Epithelial cell of esophagus (primary cell): ENCODE measurements at regions not wholly inside any gene's neighbourhood (a gene's known extent, or its start where the extent isn't known, plus 50 kb on each side); places are given as distances from the start of the nearest gene placed in this dataset.

Experiments used
- DNase-seq: peaks from one replicate; pipeline ENCODE4 v3.0.0; 2010; ENCODE audit warnings: low read depth
- H3K4me3 ChIP-seq: 2 replicates; pipeline ENCODE4 v1.5.1; 2011; ENCODE audit warnings: mild to moderate bottlenecking, low read length, control low read depth
- TF ChIP-seq, protein P1 (sequence below): IDR thresholded peaks from 2 replicates; pipeline ENCODE4 v1.5.1; 2011; ENCODE audit warnings: low read depth, mild to moderate bottlenecking, low read length, control low read depth, inconsistent platforms; ENCODE audit not compliant: insufficient read depth; ENCODE audit errors: missing control alignments

DNA sequence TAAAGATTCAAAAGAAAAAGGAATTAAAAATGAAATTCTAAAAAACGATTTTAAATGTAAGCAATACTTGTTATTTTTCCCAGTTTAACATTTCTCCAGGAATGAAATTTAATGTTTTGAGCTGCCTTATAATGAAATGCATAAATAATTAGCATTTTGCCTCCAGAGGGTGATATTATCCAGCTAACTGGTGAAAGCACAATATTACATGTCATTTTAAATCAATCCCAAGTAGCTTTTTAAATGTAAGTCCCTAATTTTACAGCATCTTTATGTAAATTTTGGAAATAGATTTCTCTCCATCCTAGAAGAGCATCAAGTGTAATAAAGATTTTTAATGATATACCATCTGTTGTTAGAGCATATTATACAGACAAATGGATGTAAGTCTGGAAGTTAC, 139.1 kb upstream of the P2RY1 start:
- DNase-seq = no peak
- TF ChIP-seq, protein P1, sequence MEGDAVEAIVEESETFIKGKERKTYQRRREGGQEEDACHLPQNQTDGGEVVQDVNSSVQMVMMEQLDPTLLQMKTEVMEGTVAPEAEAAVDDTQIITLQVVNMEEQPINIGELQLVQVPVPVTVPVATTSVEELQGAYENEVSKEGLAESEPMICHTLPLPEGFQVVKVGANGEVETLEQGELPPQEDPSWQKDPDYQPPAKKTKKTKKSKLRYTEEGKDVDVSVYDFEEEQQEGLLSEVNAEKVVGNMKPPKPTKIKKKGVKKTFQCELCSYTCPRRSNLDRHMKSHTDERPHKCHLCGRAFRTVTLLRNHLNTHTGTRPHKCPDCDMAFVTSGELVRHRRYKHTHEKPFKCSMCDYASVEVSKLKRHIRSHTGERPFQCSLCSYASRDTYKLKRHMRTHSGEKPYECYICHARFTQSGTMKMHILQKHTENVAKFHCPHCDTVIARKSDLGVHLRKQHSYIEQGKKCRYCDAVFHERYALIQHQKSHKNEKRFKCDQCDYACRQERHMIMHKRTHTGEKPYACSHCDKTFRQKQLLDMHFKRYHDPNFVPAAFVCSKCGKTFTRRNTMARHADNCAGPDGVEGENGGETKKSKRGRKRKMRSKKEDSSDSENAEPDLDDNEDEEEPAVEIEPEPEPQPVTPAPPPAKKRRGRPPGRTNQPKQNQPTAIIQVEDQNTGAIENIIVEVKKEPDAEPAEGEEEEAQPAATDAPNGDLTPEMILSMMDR = no peak

DNA sequence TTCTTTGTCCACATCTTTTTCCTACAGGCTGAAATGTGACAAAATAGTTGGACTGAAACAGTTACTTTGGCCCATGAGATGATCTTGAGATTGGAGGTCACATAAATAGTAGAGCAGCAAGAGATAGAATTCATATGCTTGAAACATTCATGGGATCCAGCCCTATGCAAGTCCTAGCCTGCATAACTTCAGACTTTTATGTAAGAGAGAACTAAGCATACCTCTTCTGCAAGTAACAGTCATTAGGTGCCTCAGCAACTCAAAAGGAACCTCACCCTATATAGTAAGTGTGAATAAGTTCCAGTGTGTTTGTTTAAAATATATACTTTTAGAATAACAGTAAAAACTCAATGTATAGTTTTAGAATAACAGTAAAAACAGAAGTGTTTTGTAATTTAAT, 138.0 kb upstream of the P2RY1 start:
- TF ChIP-seq, protein P1 = no peak
- no peak overlapping the region for H3K4me3 ChIP-seq
- DNase-seq = peak; percentile 77

More for the DNA sequence above, 139.1 kb upstream of the P2RY1 start:
- H3K4me3 ChIP-seq = no peak overlapping the region

DNA sequence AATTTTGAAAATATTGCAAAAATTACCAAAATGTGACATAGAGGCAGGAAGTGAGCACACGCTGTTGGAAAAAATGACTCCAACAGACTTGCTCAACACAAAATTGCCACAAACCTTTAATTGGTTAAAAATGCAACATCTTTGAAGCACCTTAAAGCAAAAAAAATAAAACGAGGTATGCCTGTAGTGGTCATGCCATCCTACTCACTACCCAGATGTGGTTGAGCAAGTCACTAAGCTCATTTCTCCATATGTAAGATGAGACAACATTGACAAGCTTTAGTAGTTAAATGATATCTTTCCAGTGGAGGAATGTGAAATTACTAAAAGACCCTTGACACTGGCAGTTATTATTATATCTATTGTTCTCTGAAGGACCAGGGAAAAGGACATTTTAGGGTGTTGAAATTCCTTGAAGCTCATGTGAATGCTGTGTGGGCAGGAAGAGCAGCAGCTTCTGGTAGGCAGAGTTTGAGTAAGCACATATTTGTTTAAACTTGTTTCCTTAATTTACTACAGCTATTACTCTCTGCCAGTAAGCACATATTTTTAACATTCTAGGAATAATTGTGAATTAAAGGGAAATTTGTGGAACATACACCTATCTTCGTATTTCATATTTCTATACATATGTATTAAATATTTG, 131.6 kb upstream of the P2RY1 start:
- DNase-seq = peak; percentile 60
- no peak overlapping the region for H3K4me3 ChIP-seq
- TF ChIP-seq, protein P1 = no peak

DNA sequence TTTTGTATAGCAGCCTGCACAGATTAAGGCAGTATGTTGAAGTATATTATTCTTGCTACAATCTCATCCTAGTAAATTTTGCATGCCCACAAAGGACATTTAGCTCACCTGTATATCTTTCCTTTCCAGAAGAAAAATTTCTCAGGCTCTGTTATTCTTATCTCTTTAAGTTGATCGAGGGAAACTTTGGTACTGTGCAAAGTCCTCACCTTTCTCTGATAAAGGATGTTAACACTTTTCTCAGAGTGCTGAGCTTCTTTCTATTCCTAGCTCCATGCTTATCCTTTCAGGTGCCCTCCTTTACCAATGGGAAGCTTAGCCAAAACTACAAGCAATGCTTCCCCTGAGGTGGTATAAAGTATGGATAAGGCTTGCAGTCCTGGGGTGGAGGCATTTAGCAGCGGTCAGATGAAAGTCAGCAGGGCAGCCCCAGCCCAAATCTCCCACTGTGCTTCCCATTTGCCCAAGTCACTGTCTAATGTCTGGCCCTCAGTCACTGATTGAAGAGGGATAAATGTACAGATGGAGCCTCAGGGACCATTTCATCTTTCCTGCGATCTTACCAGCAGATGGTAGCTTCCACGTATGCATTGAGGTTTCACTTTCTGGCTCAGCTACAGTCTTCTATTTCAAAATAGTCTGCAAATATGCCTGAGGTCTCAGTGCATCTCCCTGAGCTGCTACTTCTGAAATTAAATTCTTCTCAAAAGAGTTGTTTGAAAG, 127.8 kb upstream of the P2RY1 start:
- no peak overlapping the region for H3K4me3 ChIP-seq
- DNase-seq = no peak
- TF ChIP-seq, protein P1 = no peak

DNA sequence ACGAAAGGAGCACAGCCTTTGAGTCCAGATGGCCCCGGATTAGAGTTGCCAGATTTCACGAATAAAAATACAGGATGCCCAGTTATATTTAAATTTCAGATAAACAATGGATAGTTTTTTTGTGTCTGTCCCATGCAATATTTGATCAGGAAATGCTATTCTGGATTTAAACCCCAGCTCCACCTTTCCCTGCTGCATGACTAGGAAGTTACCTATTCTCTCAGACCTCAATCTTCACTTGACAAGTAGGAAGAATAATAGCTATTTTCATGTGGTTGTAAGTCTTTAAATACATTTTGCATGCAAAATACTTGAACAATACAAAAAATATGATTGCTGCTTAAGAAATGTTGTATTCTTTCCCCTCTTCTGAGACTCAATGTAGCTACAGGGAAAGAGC, 125.3 kb upstream of the P2RY1 start:
- no peak overlapping the region for H3K4me3 ChIP-seq

DNA sequence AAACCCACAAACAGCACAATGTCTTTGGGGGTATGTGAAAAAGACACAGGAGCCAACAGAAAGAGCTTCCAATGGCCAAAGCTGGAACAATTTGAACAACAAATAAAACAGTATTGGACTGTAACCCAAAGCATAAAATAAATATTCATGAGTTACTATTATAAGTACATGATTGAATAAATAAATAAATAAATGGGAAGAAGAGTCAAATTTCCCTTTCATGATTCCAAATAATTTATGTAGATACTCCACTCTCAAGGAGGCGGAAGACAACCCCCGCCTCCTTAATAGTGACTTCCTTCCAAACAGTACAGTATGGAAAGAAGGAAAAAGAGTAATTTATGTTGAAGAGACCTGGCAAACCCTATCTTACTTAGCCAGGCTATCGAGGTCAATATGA, 124.4 kb upstream of the P2RY1 start:
- H3K4me3 ChIP-seq = no peak overlapping the region
- TF ChIP-seq, protein P1 = no peak

More for the DNA sequence above, 125.3 kb upstream of the P2RY1 start:
- TF ChIP-seq, protein P1 = no peak
- DNase-seq = peak; percentile 16

More for the DNA sequence above, 124.4 kb upstream of the P2RY1 start:
- no peak for DNase-seq
